HT1080 (cell line): ENCODE measurements at regions not wholly inside any gene's neighbourhood (a gene's known extent, or its start where the extent isn't known, plus 50 kb on each side); places are given as distances from the start of the nearest gene placed in this dataset.

ENCODE experiments used
- DNase-seq: peaks from one replicate; pipeline ENCODE4 v3.0.0-alpha.2; 2015; ENCODE audit warnings: low read depth

- DNase-seq, result no peak
Observed at GRCh38 chr16:85989863-85990643, 91.1 kb downstream of the IRF8 start.

DNA sequence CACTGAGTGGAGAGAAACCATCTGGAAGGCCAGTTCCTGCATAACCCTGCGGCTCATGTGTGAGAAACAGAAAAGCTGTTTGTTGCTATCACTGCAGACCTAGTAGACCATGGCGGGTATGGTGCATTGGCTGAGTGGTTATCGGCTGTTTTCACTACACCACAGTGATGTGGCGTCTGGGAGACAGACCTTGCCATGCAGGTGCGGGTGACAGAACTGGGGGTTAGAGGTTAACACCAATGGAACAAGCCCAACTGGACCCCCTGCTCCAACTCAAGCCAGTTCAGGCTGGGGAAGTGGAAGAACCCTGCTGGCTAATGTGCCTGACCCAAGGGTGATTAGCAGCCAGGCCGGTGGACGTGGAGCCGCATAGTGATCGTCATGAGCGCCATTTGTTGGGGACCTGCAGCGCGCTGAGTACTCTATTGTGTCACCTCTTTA lies 91.9 kb downstream of the IRF8 start:
- no peak for DNase-seq

DNA sequence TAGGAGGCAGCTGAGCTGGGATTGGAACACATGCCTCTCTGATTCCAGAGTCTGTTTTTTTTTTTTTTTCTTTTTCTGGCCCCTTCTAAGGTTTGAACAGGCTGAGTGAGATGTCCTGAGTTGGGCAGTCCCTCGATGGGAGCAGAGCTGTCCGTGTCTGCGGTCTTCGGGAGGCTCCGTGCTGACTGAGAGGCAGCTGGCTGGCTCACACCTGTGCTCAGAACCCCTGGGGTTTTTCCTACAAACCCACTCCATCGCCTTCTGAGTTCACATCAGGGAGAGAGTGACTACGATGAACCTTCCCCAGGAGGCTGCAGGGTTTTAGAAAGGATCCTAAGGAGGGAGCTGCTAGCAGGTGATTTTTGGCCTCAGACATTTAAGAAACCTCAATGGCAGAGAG lies 92.5 kb downstream of the IRF8 start:
- DNase-seq, result no peak

DNA sequence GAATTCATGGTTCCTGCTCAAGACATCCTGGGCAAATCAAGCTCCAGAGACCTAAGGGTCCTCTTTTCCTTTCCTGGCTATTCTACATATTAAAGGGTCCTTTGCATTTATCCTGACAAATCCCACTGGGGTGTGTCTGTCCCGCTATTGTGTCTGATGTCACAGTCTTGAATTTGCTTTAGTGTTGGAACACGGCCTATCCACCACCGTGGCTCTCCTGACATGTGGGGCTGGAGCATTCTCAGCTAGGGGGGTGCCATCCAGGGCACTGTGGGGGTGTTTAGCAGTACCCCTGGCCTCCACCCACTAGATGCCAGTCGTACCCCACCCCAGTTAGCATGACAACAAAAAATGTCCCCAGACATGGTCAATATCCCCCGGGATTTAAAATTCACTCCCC lies 92.9 kb downstream of the IRF8 start:
- DNase-seq, result no peak

GRCh38 chr16:85992359-85992758 lies 93.4 kb downstream of the IRF8 start:
- no peak for DNase-seq

DNA sequence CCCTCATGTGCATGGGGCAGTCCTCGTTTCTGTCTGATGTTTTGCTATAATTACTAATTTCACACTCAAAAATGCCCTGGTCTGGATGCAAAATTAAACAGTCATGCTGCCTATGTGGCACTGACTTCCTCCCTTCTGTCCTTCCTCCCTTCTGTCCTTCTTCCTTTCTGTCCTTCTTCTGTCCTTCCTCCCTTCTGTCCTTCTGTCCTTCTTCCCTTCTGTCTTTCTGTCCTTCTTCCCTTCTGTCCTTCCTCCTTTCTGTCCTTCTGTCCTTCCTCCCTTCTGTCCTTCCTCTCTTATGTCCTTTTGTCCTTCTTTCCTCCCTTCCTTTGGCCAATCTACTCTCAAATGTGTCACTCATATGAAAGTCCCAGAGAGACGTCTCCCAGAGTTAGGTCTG lies 93.8 kb downstream of the IRF8 start:
- no peak for DNase-seq

GRCh38 chr16:85994492-85995490 lies 95.8 kb downstream of the IRF8 start:
- no peak for DNase-seq

DNA sequence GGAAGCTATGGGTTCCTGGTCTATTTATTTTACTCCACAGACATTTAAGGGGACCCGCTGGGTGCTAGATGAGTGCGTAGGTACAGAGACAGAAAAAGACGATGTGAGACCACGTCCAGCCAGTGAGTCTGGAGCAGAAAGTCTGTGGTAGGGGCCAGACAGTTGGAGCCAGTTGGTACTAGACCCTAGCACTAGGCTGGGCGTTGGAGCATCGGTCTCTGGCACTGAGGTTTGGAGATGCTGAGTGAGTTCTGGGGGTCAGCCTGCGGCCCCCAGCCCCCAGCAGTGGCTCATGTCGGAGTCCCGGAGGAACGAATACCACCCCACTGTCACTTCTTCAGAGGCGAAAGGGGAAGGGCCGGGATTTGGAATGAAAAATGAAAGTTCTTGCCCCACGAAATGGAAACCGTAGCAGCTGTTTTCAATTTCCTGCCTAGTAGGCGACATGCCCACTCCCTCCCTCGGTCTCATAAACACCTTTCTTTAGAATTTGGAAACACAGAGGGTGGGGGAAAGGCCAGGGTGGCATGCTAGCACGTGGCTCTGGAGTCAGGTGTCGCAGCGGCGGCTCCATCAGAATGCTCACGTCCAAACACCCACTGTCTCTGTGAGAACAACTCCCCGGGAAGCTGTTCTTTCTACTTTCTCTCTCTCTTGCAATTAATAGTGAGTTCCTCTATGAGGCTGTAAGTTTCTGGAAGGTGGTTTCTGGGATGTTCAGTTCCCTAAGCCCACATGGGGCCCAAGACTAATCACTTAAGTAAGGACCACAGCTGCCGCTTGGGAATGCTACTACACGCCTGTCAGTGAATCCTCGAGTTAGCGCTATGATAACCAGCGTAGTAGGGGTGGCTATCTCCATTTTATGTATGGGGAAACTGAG lies 96.8 kb downstream of the IRF8 start:
- no peak for DNase-seq

DNA sequence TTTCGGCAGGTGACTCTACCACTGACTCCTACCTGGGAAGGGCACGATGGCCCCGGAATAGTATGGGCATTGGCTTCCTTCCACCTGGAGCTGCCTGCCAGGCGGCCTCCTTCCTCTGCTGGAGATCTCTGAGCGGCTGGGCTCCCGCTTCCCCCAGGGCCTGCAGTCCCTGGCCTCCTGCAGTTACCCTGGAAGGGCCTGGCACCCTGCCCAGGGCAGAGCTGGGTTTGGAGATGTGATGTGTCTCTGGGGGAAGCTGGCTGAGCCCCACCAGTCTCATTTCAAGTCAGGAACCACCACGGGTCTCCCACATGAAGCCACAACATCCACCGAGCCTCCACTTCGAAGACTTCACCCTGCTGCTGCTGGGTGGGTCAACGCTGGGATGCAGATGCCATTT lies 97.9 kb downstream of the IRF8 start:
- DNase-seq, result no peak

GRCh38 chr16:85998171-85998867 lies 99.4 kb downstream of the IRF8 start:
- no peak for DNase-seq

DNA sequence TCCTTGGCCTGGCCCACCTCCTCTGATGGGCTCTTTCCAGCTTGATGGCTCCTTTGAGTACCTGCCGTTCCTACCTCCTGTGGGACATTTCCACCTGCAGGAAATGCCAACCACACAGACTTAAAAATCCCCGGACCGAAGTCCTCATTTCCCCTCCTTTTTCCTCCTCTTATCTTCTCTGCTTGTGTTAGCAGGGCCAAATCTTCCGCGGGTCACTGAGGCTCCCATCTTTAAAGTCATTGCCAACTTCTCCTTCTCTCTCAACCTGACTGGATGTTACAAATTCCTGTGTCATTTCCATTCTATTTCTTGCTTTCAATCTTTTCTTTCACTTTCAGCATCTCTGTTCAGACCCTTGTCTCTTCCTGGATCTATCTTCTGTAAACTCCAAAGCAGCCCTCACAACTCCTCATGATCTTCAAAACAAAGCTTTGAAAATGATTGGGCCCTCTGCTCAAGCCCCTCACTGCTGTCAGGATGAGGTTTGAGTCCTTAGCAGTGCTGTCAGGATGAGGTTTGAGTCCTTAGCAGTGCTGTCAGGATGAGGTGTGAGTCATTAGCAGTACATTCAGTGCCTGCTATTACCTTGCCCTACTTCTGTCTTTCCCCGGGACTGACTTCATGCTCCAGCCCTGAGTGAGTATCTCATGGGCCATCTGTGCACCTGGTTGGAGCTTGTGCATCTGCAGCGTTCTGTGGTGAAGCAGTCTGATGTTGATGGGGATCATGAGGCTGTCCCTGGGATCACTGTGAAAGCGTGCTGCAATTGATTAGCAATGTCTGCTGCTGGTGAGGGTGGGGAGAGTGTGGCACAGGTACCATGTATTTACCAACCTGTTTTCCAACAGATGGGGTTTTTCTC lies 100.1 kb downstream of the IRF8 start:
- DNase-seq, result no peak

- DNase-seq, result no peak
Observed at GRCh38 chr16:85999778-86000177, 100.8 kb downstream of the IRF8 start.

- DNase-seq, result no peak
Observed at GRCh38 chr16:86002178-86002900, 103.4 kb downstream of the IRF8 start.

DNA sequence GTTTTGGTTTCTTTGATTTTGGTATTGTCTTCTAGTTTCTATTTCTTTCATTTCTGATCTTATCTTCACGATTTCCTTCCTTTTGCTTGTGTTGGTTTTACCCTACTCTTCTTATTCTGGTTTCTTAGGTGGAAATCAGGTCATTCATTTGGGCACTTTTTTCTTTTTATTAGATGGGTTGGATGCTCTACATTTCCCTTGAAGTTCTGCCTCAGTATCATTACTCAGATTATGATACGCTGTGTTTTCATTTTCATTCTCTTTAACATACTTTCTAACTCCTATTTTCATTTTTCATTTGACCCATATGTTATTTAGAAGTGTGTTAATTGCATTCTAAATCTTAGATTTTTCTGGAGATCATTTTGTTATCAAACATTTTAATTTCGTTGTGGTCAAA lies 108.6 kb downstream of the IRF8 start:
- DNase-seq, result no peak

DNA sequence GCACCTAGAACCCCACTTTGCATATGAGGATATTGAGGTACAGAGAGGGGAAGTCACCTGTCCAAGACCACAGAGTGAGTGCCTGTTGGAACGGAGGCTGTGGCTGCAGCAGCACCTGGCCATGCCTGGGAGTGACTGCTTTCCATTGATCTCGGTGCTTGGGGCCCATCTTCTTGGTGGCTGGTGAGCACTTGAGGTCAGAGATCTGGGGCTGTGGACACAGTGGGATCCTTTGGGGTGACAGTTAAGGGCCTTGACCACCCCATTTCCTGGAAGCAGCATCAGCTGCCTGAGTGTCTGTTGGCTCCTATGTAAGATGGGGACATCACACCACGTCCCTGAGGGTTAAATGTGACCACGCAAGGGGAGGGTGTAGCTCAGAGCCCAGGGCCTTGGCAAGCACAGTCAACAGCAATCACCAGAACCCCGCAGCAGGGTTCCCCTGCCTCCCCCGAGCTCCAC lies 111.7 kb downstream of the IRF8 start:
- no peak for DNase-seq

DNA sequence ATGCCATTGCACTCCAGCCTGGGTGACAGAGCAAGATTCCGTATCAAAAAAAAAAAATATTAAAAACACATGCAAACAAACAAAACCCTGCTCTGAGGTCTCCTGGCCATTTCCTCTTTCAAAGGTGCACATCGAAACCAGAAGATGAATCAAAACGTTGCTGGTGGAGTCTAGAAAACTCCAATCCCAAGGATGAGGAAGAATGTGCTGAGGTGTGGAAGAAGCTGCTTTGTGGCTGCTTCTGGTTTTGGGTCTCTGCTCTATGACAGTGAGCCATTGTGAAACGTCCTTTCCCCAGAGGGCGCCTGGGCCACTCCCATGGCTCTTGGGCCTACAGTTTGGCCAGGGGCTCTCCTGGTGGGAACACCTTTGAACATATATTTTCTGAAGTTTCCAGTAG lies 112.6 kb downstream of the IRF8 start:
- DNase-seq, result no peak

DNA sequence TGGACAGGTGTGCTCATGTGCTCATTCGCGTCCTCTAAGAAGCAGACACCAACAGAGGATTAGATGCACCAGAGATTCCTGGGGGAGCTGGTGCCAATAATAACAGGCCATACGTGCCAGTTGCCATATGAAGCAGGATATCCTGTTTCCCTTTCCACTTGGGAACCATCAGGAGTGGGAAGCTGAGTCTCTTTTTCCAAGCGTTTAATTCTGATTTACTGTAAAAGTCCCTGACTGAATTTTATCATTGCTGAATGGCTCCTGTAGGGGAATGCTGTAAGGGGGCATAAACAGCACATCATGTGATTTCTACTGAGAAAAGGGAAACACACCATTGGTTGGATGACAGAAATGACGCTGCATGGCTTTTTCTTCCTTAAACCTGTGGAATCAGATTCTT lies 113.3 kb downstream of the IRF8 start:
- no peak for DNase-seq

DNA sequence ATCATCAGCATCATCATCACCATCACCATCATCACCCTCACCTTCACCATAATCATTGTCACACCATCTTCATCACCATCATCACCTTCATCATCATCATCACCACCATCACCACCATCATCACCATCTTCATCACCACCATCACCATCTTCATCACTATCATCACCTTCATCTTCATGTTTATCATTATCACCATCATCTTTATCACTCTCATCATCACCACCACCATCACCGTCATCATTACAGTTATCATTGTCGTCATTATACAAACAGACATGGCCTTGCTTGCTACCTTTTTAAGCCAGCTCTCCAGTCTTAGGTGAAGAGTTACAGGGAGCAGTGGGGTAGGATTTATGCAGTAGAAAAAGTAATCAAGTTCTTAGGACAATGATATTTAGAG lies 114.9 kb downstream of the IRF8 start:
- no peak for DNase-seq

DNA sequence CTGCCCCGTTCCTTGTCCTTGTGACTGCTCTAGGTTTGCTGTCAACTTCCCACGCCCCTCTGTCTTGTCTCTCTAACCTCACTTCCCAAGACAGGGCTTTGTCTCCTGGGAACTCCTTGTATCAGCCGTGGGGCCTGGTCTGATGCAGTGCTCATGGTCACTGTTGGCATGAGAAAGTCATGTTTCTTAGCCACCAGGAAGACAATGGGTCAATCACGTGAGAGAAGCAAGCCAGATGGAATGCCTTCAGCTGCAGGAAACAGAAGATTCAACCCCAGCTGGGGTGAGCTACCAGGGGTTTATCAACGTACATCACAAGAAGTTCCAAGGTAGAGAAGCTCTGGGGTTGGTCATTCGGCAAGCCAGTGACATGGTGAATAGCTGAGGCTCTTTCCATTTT lies 116.6 kb downstream of the IRF8 start:
- DNase-seq, result no peak
